ENCODE measurements at regions not wholly inside any gene's neighbourhood (a gene's known extent, or its start where the extent isn't known, plus 50 kb on each side); places are given as distances from the start of the nearest gene placed in this dataset.
"Not testable (repeated sequence)": the region's sequence is repeated elsewhere in the genome, so short reads cannot be mapped to it uniquely, and the experiment has no call there.

- 88% methylated on average over 7 of the region's 7 CpGs for WGBS
- Histone ChIP-seq H3K27ac (no peak overlapping the region), H3K27me3 (replicated peaks; ENCODE audit: insufficient read depth) (no peaks in the 10 kb centered on the region), H3K4me1 (replicated peaks) (no peaks in the 10 kb centered on the region), H3K9me3 (no peaks in the 10 kb centered on the region), H3K4me3 (no peak overlapping the region), H3K36me3 (no peaks in the 10 kb centered on the region)
- intact Hi-C loops (cut with DNase I) = no loop called here
- DNase-seq (ENCODE audit: low spot score) = no peak
- TF ChIP-seq POLR2A (IDR thresholded peaks at IDR 0.05) = no peak
- TF ChIP-seq POLR2AphosphoS5 (IDR thresholded peaks at IDR 0.05) = no peak
- TF ChIP-seq, protein P1, sequence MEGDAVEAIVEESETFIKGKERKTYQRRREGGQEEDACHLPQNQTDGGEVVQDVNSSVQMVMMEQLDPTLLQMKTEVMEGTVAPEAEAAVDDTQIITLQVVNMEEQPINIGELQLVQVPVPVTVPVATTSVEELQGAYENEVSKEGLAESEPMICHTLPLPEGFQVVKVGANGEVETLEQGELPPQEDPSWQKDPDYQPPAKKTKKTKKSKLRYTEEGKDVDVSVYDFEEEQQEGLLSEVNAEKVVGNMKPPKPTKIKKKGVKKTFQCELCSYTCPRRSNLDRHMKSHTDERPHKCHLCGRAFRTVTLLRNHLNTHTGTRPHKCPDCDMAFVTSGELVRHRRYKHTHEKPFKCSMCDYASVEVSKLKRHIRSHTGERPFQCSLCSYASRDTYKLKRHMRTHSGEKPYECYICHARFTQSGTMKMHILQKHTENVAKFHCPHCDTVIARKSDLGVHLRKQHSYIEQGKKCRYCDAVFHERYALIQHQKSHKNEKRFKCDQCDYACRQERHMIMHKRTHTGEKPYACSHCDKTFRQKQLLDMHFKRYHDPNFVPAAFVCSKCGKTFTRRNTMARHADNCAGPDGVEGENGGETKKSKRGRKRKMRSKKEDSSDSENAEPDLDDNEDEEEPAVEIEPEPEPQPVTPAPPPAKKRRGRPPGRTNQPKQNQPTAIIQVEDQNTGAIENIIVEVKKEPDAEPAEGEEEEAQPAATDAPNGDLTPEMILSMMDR (IDR thresholded peaks at IDR 0.05) = no peak
Measured at GRCh38 chr16:79835194-79835593, 234.7 kb upstream of the MAF start.

DNA sequence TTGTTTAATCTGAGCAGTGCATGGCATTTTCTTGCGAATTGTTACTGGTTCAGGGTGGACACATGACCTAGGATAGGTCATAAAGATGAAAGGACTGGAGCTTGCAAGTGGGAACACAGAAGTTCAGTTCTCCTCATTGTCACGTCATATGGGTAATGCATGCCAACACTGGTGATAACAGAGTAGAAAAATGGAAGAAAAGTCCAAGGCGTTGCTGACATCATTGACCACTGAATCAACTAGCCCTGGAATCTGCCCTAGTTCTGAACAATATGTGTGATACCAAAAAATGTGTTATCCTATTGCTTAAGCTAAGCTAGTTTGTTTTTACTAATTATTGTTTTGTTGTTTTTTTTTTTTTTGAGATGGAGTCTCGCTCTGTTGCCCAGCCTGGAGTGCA is 234.2 kb upstream of the MAF start:
- no peaks in the 10 kb centered on the region for H3K36me3 ChIP-seq
- intact Hi-C loops (cut with DNase I) = no loop called here
- 97% methylated on average over 4 of the region's 4 CpGs for WGBS
- no peak overlapping the region for H3K27ac ChIP-seq
- no peaks in the 10 kb centered on the region for H3K27me3 ChIP-seq (replicated peaks; ENCODE audit: insufficient read depth)
- no peak for DNase-seq (ENCODE audit: low spot score)
- TF ChIP-seq, protein P1 (IDR thresholded peaks at IDR 0.05) = no peak
- H3K9me3 ChIP-seq = no peaks in the 10 kb centered on the region
- no peaks in the 10 kb centered on the region for H3K4me1 ChIP-seq (replicated peaks)
- no peak overlapping the region for H3K4me3 ChIP-seq

DNA sequence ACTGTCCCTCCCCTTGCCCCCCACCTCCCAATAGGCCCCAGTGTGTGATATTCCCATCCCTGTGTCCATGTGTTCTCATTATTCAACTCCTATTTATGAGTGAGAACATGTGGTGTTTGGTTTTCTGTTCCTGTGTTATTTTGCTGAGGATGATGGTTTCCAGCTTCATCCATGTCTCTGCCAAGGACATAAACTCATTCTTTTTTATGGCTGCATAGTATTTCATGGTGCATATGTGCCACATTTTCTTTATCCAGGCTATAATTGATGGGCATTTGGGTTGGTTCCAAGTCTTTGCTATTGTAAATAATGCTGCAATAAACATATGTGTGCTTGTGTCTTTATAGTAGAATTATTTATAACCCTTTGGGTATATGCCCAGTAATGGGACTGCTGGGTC is 233.5 kb upstream of the MAF start:
- DNase-seq (ENCODE audit: low spot score); H3K4me1 ChIP-seq (replicated peaks); H3K4me3 ChIP-seq; H3K36me3 ChIP-seq; intact Hi-C loops (cut with DNase I); H3K27me3 ChIP-seq (replicated peaks; ENCODE audit: insufficient read depth); H3K27ac ChIP-seq; H3K9me3 ChIP-seq: not testable (repeated sequence)

GRCh38 chr16:79833559-79833958 is 233.0 kb upstream of the MAF start:
- Histone ChIP-seq H3K4me3 (no peak overlapping the region), H3K27ac (no peak overlapping the region), H3K36me3 (no peaks in the 10 kb centered on the region), H3K27me3 (replicated peaks; ENCODE audit: insufficient read depth) (no peaks in the 10 kb centered on the region), H3K9me3 (no peaks in the 10 kb centered on the region), H3K4me1 (replicated peaks) (no peaks in the 10 kb centered on the region)
- TF ChIP-seq POLR2A (IDR thresholded peaks at IDR 0.05) = no peak
- no peak for TF ChIP-seq POLR2AphosphoS5 (IDR thresholded peaks at IDR 0.05)
- TF ChIP-seq, protein P1 (IDR thresholded peaks at IDR 0.05) = no peak
- DNase-seq (ENCODE audit: low spot score) = no peak
- intact Hi-C loops (cut with DNase I) = no loop called here
- WGBS = 89% methylated on average over 4 of the region's 4 CpGs

DNA sequence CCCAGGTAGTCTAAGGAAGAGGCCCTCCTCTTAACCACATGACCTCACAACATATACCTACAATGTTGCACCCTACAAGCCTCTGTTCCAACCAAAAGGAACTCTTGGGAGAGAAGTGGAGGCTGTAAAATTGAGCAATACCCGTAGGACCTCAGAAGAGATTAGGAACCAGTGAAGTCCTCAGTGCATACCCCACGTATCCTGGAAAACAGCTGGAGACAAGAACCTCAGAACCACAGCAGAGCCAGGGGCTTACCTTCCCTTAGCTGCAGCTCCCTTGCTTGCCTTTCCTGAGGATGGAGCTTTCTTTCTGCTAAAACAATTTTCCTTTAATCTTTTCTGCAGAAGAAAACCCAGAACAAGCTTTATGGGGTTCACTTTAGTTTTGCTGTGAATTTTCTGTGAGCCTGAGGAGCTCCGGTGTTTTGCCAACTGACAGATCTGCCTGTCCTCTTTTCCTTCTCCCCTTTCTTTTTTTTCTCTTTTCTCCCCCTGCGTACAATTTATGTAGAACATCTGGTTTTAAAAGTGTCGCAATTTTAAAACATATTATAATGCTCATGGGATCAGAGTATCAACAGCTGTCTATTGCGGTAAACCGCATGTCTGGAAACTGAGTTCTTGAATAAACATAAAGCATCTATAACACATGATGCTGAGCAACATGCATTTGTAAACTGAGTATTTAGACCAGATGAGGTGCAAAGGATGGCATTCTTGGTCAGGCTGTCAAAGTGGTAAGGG is 226.4 kb upstream of the MAF start:
- Histone ChIP-seq H3K4me1 (replicated peaks) (no peaks in the 10 kb centered on the region), H3K4me3 (no peak overlapping the region), H3K27ac (no peak overlapping the region), H3K36me3 (no peaks in the 10 kb centered on the region), H3K27me3 (replicated peaks; ENCODE audit: insufficient read depth) (no peaks in the 10 kb centered on the region), H3K9me3 (no peaks in the 10 kb centered on the region)
- WGBS = 72% methylated on average over 7 of the region's 7 CpGs
- intact Hi-C loops (cut with DNase I) = no loop called here
- TF ChIP-seq, protein P1 (IDR thresholded peaks at IDR 0.05) = no peak
- TF ChIP-seq POLR2A (IDR thresholded peaks at IDR 0.05) (no peak), POLR2AphosphoS5 (IDR thresholded peaks at IDR 0.05) (no peak)
- no peak for DNase-seq (ENCODE audit: low spot score)
